NCI-H748 (cell line): ENCODE measurements at regions not wholly inside any gene's neighbourhood (a gene's known extent, or its start where the extent isn't known, plus 50 kb on each side); places are given as distances from the start of the nearest gene placed in this dataset.
A peak's percentile ranks its signal among the peaks of the same experiment; 100 is the strongest.

ENCODE experiments used
- DNase-seq: peaks from one replicate; lab custom pipeline; 2025; ENCODE audit not compliant: unreplicated experiment; lab: John Stamatoyannopoulos, UW

DNA sequence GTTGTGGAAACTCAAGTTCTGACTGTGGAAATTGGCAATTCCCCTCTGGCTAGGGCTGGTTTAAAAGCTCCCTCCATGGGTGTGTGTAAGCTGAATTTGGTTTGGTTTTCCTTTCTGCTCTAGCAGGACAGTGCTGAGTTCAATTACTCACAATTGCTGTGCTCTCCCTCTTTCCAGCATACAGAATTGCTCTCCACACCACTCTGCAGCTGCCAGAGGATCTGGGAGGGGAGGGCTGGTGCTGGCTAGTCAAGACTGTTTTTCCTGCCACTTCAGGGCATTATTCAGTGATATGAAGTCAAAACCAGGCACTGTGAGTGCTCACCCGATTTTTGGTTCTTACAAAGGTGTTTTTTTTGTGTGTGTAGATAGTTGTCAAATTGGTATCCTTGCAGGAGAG, 336.9 kb upstream of the SLC24A2 start:
- no peak for DNase-seq

GRCh38 chr9:20119566-20119965, 330.7 kb upstream of the SLC24A2 start:
- DNase-seq: no peak

- no peak for DNase-seq
Observed at GRCh38 chr9:20117986-20118385, 329.1 kb upstream of the SLC24A2 start.

DNA sequence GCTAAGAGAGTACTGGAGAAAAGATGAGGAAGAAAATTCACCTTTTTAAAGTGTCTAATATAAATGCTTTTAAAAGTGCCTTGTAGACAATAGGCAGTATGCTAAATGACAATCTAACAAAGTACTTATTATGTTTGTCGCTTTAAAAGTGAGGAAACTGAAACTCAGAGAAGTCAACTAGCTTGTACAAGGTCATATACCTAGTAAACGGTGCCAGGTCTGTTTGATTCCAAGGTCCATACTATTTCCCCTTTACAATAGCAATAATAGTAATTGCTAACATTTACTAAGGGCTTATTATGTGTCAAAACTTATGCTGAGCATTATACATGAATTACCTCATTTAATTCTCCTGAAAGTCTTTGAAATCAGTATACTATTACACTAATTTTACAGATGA, 328.6 kb upstream of the SLC24A2 start:
- no peak for DNase-seq

GRCh38 chr9:20114974-20115373, 326.1 kb upstream of the SLC24A2 start:
- DNase-seq: no peak

DNA sequence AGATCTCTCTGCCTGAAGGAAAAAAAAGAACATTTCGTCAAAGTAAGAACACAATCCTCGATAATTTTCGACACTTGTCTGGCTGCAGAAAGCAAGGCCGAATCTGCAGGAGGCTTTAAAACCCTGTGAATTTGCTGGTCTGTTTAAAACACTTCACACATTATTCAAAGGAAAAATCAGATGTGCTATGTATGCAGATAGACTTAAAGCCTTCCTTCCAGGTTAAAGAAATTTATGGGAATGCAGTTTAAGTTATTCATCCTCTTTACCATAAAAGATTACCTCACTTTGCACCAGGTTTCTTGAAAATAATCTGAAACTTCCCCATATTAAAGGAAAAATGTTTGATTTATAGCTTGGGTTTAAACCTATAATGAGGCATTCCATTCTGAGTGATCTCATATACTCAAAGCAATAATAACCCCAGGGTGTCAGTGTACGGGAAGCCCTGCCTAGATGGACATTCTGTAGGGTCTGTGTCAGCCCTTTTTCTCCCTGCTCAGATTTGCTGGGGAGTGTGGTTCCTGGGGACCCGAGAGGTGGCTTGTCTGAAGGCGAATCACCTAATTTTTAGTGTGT, 323.5 kb upstream of the SLC24A2 start:
- DNase-seq: no peak

- peak; percentile 9 for DNase-seq
Observed at GRCh38 chr9:20111173-20111843, 322.5 kb upstream of the SLC24A2 start.

DNA sequence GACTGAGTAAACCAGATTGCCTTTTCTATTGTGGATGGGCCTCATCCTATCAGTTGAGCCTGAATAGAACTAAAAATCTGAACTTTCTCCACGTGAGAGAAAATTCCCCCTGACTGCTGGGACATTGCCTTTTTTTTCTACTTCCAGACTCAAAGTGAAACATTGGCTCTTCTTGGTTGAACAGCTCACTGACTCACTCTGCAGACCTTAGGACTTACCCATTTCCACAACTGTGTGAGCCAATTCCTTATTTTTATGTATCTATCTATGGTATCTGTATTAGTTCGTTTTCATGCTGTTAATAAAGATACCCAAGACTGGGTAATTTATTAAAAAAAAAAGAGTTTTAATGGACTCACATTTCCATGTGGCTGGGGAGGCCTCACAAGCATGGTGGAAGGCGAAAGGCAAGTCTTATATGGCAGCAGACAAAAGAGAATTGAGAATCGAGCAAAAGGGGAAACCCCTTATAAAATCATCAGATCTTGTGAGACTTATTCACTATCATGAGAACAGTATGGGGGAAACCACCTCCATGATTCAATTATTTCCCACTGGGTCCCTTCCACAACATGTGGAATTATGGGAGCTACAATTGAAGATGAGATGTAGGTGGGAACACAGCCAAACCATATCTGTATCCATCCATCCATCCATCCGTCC, 306.7 kb upstream of the SLC24A2 start:
- DNase-seq: no peak

- DNase-seq: no peak
Observed at GRCh38 chr9:20092561-20092960, 303.7 kb upstream of the SLC24A2 start.

- DNase-seq: no peak
Observed at GRCh38 chr9:20087481-20087880, 298.6 kb upstream of the SLC24A2 start.

DNA sequence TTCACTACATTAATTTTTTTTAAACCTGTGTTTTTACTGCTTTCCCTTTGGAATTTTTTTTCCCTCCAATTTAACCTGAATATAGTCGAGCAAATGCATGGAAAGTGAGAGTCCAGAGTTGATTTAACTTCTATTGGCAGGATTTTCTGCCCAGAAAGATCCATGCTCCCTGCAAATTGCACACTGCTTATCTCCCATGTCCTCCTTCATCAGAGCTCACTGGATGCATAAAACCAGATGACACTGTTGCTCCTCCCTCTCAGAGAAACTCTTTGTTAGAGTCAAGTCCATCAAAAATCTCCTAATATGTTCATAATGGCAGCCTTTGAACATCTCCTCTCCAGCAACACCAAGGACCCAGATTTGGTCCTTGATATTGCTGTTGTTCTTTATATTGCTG, 297.0 kb upstream of the SLC24A2 start:
- no peak for DNase-seq

GRCh38 chr9:20084125-20084524, 295.3 kb upstream of the SLC24A2 start:
- DNase-seq: no peak

GRCh38 chr9:20083390-20083789, 294.6 kb upstream of the SLC24A2 start:
- DNase-seq: no peak

DNA sequence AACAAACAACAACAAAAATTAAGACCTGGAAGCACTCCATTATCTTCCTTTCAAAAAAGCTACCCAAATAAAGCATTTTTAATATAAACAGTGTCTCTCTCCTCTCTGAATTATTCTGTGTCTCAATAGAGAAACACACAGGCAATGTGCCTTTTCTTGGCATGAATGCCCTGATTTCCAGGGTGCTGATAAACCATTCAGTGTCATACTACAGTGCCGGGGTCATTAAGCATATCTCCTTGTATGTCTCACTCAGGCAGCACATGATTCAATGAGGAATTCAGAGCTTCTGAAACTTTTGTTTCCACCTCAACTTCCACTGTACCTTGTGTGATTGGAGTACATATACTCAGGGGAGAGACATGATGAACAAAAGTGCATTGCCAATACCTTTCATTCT, 294.0 kb upstream of the SLC24A2 start:
- DNase-seq: no peak

- no peak for DNase-seq
Observed at GRCh38 chr9:20082406-20082805, 293.6 kb upstream of the SLC24A2 start.

GRCh38 chr9:20078246-20078645, 289.4 kb upstream of the SLC24A2 start:
- no peak for DNase-seq

GRCh38 chr9:20074291-20074690, 285.5 kb upstream of the SLC24A2 start:
- no peak for DNase-seq

- no peak for DNase-seq
Observed at GRCh38 chr9:20070336-20070735, 281.5 kb upstream of the SLC24A2 start.

GRCh38 chr9:20065796-20066700, 277.2 kb upstream of the SLC24A2 start:
- DNase-seq: peak; percentile 42

GRCh38 chr9:20065046-20065445, 276.2 kb upstream of the SLC24A2 start:
- DNase-seq: no peak

- peak; percentile 73 for DNase-seq
Observed at GRCh38 chr9:20054734-20055133, 265.9 kb upstream of the SLC24A2 start.

DNA sequence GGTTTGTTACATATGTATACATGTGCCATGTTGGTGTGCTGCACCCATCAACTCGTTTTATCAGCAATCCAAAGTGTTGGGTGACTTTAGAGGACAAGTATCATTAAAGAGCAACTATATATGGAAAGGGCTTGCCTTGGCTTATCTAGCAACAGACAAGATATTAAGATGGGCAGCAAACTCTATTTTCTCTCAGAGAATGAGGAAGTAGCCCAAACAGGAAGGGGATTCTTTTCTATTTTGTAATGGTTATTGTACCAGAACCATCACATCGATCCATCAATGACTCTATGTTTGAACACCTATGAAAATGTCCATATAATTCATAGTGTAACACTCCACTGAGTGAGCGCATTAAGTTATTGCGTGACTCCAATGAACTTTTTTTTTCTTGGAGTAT, 260.1 kb upstream of the SLC24A2 start:
- DNase-seq: no peak
